GM23338 (cell line): ENCODE measurements at regions not wholly inside any gene's neighbourhood (a gene's known extent, or its start where the extent isn't known, plus 50 kb on each side); places are given as distances from the start of the nearest gene placed in this dataset.

Source experiments
- ATAC-seq: fragments of 200-7000 bp; cut with Tn5 transposase; 3 replicates; pipeline ENCODE4 v1.9.1; 2020
- DNase-seq: peaks from one replicate; pipeline ENCODE4 v3.0.0-alpha.2; 2015; ENCODE audit warnings: low spot score
- H2AFZ ChIP-seq: fragments of 200-600 bp; sonication (generic); 2 replicates; pipeline ENCODE4 v1.8.0; 2016; ENCODE audit warnings: antibody characterized with exemption, mild to moderate bottlenecking, moderate library complexity
- H3F3A ChIP-seq: fragments of 200-600 bp; sonication (generic); replicated peaks from 2 replicates; pipeline ENCODE4 v1.8.0; 2017; ENCODE audit warnings: antibody characterized with exemption, mixed run types, low read depth
- H3K27ac ChIP-seq: fragments of 200-600 bp; sonication (generic); 2 replicates; pipeline ENCODE4 v1.6.1; 2016; ENCODE audit warnings: low read depth
- H3K27me3 ChIP-seq: fragments of 200-600 bp; sonication (generic); 2 replicates; pipeline ENCODE4 v1.8.0; 2016; ENCODE audit warnings: mild to moderate bottlenecking, mixed run types, moderate library complexity; ENCODE audit not compliant: insufficient read depth
- H3K36me3 ChIP-seq: fragments of 200-600 bp; sonication (generic); 2 replicates; pipeline ENCODE4 v1.8.0; 2016; ENCODE audit warnings: mild to moderate bottlenecking; ENCODE audit not compliant: insufficient read depth
- H3K4me1 ChIP-seq: fragments of 200-600 bp; sonication (generic); 2 replicates; pipeline ENCODE4 v1.8.0; 2016; ENCODE audit warnings: mild to moderate bottlenecking, moderate library complexity; ENCODE audit not compliant: insufficient read depth
- H3K4me2 ChIP-seq: fragments of 200-600 bp; sonication (generic); 2 replicates; pipeline ENCODE4 v1.7.1; 2017; ENCODE audit warnings: mixed run types
- H3K4me3 ChIP-seq: fragments of 200-600 bp; sonication (generic); 2 replicates; pipeline ENCODE4 v1.6.1; 2016; ENCODE audit warnings: mixed run types
- H3K79me2 ChIP-seq: fragments of 200-600 bp; sonication (generic); replicated peaks from 2 replicates; pipeline ENCODE4 v1.8.0; 2017; ENCODE audit warnings: mild to moderate bottlenecking; ENCODE audit not compliant: insufficient read depth
- H3K9me2 ChIP-seq: fragments of 200-600 bp; sonication (generic); 2 replicates; pipeline ENCODE4 v1.8.0; 2017; ENCODE audit not compliant: insufficient read depth
- H4K20me1 ChIP-seq: fragments of 200-600 bp; sonication (generic); replicated peaks from 2 replicates; pipeline ENCODE4 v1.8.0; 2017; ENCODE audit warnings: mild to moderate bottlenecking; ENCODE audit not compliant: insufficient read depth
- H3K27ac Mint-ChIP-seq: 2 replicates; pipeline ENCODE4 v1.8.0; 2020; ENCODE audit warnings: inconsistent platforms, mild to moderate bottlenecking, moderate library complexity, mixed read lengths
- H3K27me3 Mint-ChIP-seq: 3 replicates; pipeline ENCODE4 v1.8.0; 2022; ENCODE audit warnings: low read depth, mild to moderate bottlenecking, moderate library complexity, mixed read lengths, inconsistent platforms; ENCODE audit not compliant: insufficient read depth, poor library complexity
- H3K36me3 Mint-ChIP-seq: 3 replicates; pipeline ENCODE4 v1.8.0; 2021; ENCODE audit warnings: low read depth, mild to moderate bottlenecking, inconsistent platforms, moderate library complexity, mixed read lengths
- H3K4me1 Mint-ChIP-seq: 3 replicates; pipeline ENCODE4 v1.8.0; 2020; ENCODE audit warnings: mild to moderate bottlenecking, inconsistent platforms, mixed read lengths
- H3K4me3 Mint-ChIP-seq: 3 replicates; pipeline ENCODE4 v1.8.0; 2021; ENCODE audit warnings: moderate library complexity, mild to moderate bottlenecking, inconsistent platforms, mixed read lengths
- H3K9me3 Mint-ChIP-seq: 3 replicates; pipeline ENCODE4 v1.8.0; 2020; ENCODE audit warnings: moderate library complexity, mild to moderate bottlenecking, inconsistent platforms, mixed read lengths
- CREB1 ChIP-seq: fragments of 250-450 bp; sonication (Bioruptor Pico); IDR thresholded peaks from 2 replicates; pipeline ENCODE4 v1.5.0; 2020; ENCODE audit warnings: low read depth, mild to moderate bottlenecking, moderate library complexity
- CTCF ChIP-seq, 2 experiments: fragments of 200-600 bp in 1 of 2; sonication (generic) in 1 of 2; conservative IDR thresholded peaks; 2 replicates each; pipeline versions ENCODE4 v1.5.1 to v1.6.1; 2016 to 2017; ENCODE audit warnings: antibody characterized with exemption in 2 of 2, low read depth in 2 of 2, mild to moderate bottlenecking in 2 of 2, moderate library complexity in 1 of 2
- ETS1 ChIP-seq: IDR thresholded peaks from 2 replicates; pipeline ENCODE4 v1.6.1; 2016; ENCODE audit warnings: antibody characterized with exemption
- EZH2 ChIP-seq: fragments of 200-600 bp; sonication (generic); IDR thresholded peaks from one replicate; pipeline ENCODE4 v1.8.0; 2017; ENCODE audit warnings: antibody characterized with exemption, mild to moderate bottlenecking, low read depth; ENCODE audit not compliant: unreplicated experiment
- EZH2phosphoT487 ChIP-seq: fragments of 200-600 bp; sonication (generic); IDR thresholded peaks from one replicate; pipeline ENCODE4 v1.8.1; 2018; ENCODE audit warnings: antibody characterized with exemption; ENCODE audit not compliant: unreplicated experiment
- POLR2AphosphoS5 ChIP-seq: IDR thresholded peaks from 2 replicates; pipeline ENCODE4 v1.6.1; 2016; ENCODE audit warnings: antibody characterized with exemption, low read depth
- STAT1 ChIP-seq: IDR thresholded peaks from one replicate; pipeline ENCODE4 v1.6.1; 2016; ENCODE audit warnings: antibody characterized with exemption; ENCODE audit not compliant: unreplicated experiment
- ZNF114 ChIP-seq: fragments of 250-450 bp; sonication (Bioruptor Pico); IDR thresholded peaks from 2 replicates; pipeline ENCODE4 v1.5.0; 2020; ENCODE audit warnings: mild to moderate bottlenecking, moderate library complexity
- ZNF331 ChIP-seq: fragments of 250-450 bp; sonication (Bioruptor Pico); IDR thresholded peaks from 2 replicates; pipeline ENCODE4 v1.5.0; 2020; ENCODE audit warnings: low read depth, mild to moderate bottlenecking, moderate library complexity
- ZNF462 ChIP-seq: fragments of 250-450 bp; sonication (Bioruptor Pico); IDR thresholded peaks from 2 replicates; pipeline ENCODE4 v1.5.0; 2020; ENCODE audit warnings: mild to moderate bottlenecking, moderate library complexity

GRCh38 chr5:8770431-8770830 lies 775.4 kb downstream of the SEMA5A start:
- no peak overlapping the region; the same call in 1 of the 2 replicates for H3K27ac Mint-ChIP-seq
- H3K27me3 Mint-ChIP-seq: no peaks in the 10 kb centered on the region
- ATAC-seq (no peak), DNase-seq (no peak)
- H3K36me3 Mint-ChIP-seq: no peaks in the 10 kb centered on the region
- H3K4me3 ChIP-seq: no peak overlapping the region
- H3K4me2 ChIP-seq: no peak overlapping the region
- no peaks in the 10 kb centered on the region for H3K9me3 Mint-ChIP-seq
- no peaks in the 10 kb centered on the region for H3K4me1 ChIP-seq
- TF ChIP-seq ZNF114 (CRISPR knock-in tag) (no peak), POLR2AphosphoS5 (no peak), STAT1 (no peak), EZH2phosphoT487 (no peak), CTCF (conservative IDR thresholded peaks at IDR 0.05; ENCODE audit: low read depth in 2 of 2) (no peak), ZNF331 (no peak), CREB1 (CRISPR knock-in tag) (no peak)
- no peaks in the 10 kb centered on the region for H3K79me2 ChIP-seq
- no peaks in the 10 kb centered on the region for H3K27me3 ChIP-seq
- H3K36me3 ChIP-seq: no peaks in the 10 kb centered on the region
- no peak overlapping the region for H3K27ac ChIP-seq
- H3K9me2 ChIP-seq: no peaks in the 10 kb centered on the region
- no peak overlapping the region; the same call in 1 of the 2 replicates for H2AFZ ChIP-seq
- H4K20me1 ChIP-seq: no peaks in the 10 kb centered on the region
- H3F3A ChIP-seq: no peaks in the 10 kb centered on the region
- H3K4me3 Mint-ChIP-seq: no peak overlapping the region
- H3K4me1 Mint-ChIP-seq: no peaks in the 10 kb centered on the region; the same call in 2 of the 3 replicates

- Mint-ChIP-seq H3K4me1 (no peaks in the 10 kb centered on the region; the same call in 2 of the 3 replicates), H3K27ac (no peak overlapping the region), H3K36me3 (no peaks in the 10 kb centered on the region), H3K4me3 (no peak overlapping the region), H3K27me3 (no peaks in the 10 kb centered on the region), H3K9me3 (no peaks in the 10 kb centered on the region)
- no peak overlapping the region for H2AFZ ChIP-seq
- no peak overlapping the region for H3K27ac ChIP-seq
- no peaks in the 10 kb centered on the region for H3K4me1 ChIP-seq
- H4K20me1 ChIP-seq: no peaks in the 10 kb centered on the region; the same call in 1 of the 2 replicates
- no peaks in the 10 kb centered on the region for H3K27me3 ChIP-seq
- H3K36me3 ChIP-seq: no peaks in the 10 kb centered on the region
- no peaks in the 10 kb centered on the region for H3F3A ChIP-seq
- ATAC-seq (no peak), DNase-seq (no peak)
- no peak overlapping the region for H3K4me3 ChIP-seq
- H3K79me2 ChIP-seq: no peaks in the 10 kb centered on the region
- H3K4me2 ChIP-seq: no peak overlapping the region
- no peaks in the 10 kb centered on the region for H3K9me2 ChIP-seq
- TF ChIP-seq EZH2 (no peak), ZNF462 (CRISPR knock-in tag) (no peak), STAT1 (no peak), POLR2AphosphoS5 (no peak), CTCF (conservative IDR thresholded peaks at IDR 0.05; ENCODE audit: low read depth in 2 of 2) (no peak), CREB1 (CRISPR knock-in tag) (no peak), ETS1 (no peak), EZH2phosphoT487 (no peak)
Observed at GRCh38 chr5:8773046-8773615, 772.7 kb downstream of the SEMA5A start.
